Endothelial cell of umbilical vein (primary cell): ENCODE measurements at regions not wholly inside any gene's neighbourhood (a gene's known extent, or its start where the extent isn't known, plus 50 kb on each side); places are given as distances from the start of the nearest gene placed in this dataset.

ENCODE experiments used
- BruUV-seq: library from RNA; stranded (reverse); fragments of 400-500 nt; replicated peaks from 2 replicates; lab custom pipeline; 2021; lab: Mats Ljungman, UMichigan
- CTCF ChIA-PET: fragments of 300-600, 350-600 bp; sonication (Branson Sonifier 250); formaldehyde crosslinking; loops from one replicate; lab custom pipeline; 2021; ENCODE audit warnings: antibody characterized with exemption, inconsistent platforms; lab: Charles Lee
- POLR2A ChIA-PET: fragments of 300-600, 350-600 bp; sonication (Branson Sonifier 250); formaldehyde crosslinking; loops from one replicate; lab custom pipeline; 2021; ENCODE audit warnings: antibody characterized with exemption, inconsistent platforms; lab: Charles Lee
- DNase-seq: peaks from one replicate; pipeline ENCODE4 v3.0.0-alpha.2; 2011; ENCODE audit warnings: low read depth, low spot score
- FAIRE-seq: peaks from 2 replicates; lab custom pipeline; 2011; peaks lifted over from hg19 to GRCh38; lab: Jason Lieb, UNC
- H2AFZ ChIP-seq: 2 replicates; pipeline ENCODE4 v1.6.0; 2012; ENCODE audit warnings: low read depth, low read length, control low read depth, inconsistent platforms
- H3K27ac ChIP-seq: 2 replicates; pipeline ENCODE4 v1.5.1; 2011; ENCODE audit warnings: low read depth, mild to moderate bottlenecking, control low read depth, low read length, moderate library complexity; ENCODE audit not compliant: insufficient read depth
- H3K27me3 ChIP-seq, 2 experiments: 2 replicates each; pipeline versions ENCODE4 v1.6.0 to v1.6.1; 2011; ENCODE audit warnings: low read length in 2 of 2, mixed read lengths in 1 of 2; ENCODE audit not compliant: control insufficient read depth in 2 of 2, insufficient read depth in 2 of 2
- H3K36me3 ChIP-seq, 2 experiments: 2 replicates in 1 of 2; 3 replicates in 1 of 2; pipeline ENCODE4 v1.5.1; 2011; ENCODE audit warnings: low read length in 2 of 2, mild to moderate bottlenecking in 1 of 2, moderate library complexity in 1 of 2; ENCODE audit not compliant: control insufficient read depth in 2 of 2, insufficient read depth in 2 of 2; ENCODE audit errors: extremely low read depth in 1 of 2
- H3K4me1 ChIP-seq: 3 replicates; pipeline ENCODE4 v1.5.1; 2011; ENCODE audit warnings: mild to moderate bottlenecking, low read length; ENCODE audit not compliant: control insufficient read depth, insufficient read depth; ENCODE audit errors: extremely low read depth
- H3K4me2 ChIP-seq: 2 replicates; pipeline ENCODE4 v1.6.1; 2011; ENCODE audit warnings: low read length, control low read depth, mixed read lengths; ENCODE audit not compliant: insufficient read depth
- H3K4me3 ChIP-seq, 3 experiments: fragments of 200-600 bp in 1 of 3; sonication (generic), shearing (Covaris generic) in 1 of 3; replicated peaks in 1 of 3; 2 replicates each; pipeline ENCODE4 v1.5.1; 2011 to 2016; ENCODE audit warnings: control low read depth in 3 of 3, low read length in 3 of 3, mild to moderate bottlenecking in 2 of 3, inconsistent platforms in 1 of 3, low read depth in 1 of 3, moderate library complexity in 1 of 3; ENCODE audit not compliant: insufficient read depth in 1 of 3
- H3K79me2 ChIP-seq: 2 replicates; pipeline ENCODE4 v1.6.0; 2012; ENCODE audit warnings: low read length, inconsistent platforms; ENCODE audit not compliant: control insufficient read depth, insufficient read depth
- H3K9ac ChIP-seq: replicated peaks from 2 replicates; pipeline ENCODE3; 2011; ENCODE audit warnings: low read length, control low read depth; ENCODE audit not compliant: insufficient read depth; ENCODE audit errors: extremely low read depth
- H3K9me1 ChIP-seq: replicated peaks from 3 replicates; pipeline ENCODE4 v1.6.0; 2011; ENCODE audit warnings: mild to moderate bottlenecking, low read length; ENCODE audit not compliant: control insufficient read depth, insufficient read depth; ENCODE audit errors: extremely low read depth
- H3K9me3 ChIP-seq: replicated peaks from 2 replicates; pipeline ENCODE4 v1.5.1; 2012; ENCODE audit warnings: low read length, inconsistent platforms; ENCODE audit not compliant: control insufficient read depth, insufficient read depth
- H4K20me1 ChIP-seq: replicated peaks from 2 replicates; pipeline ENCODE3; 2011; ENCODE audit warnings: mild to moderate bottlenecking, low read length; ENCODE audit not compliant: control insufficient read depth, insufficient read depth; ENCODE audit errors: extremely low read depth
- EZH2 ChIP-seq: IDR thresholded peaks from 2 replicates; pipeline ENCODE4 v1.6.1; 2012; ENCODE audit warnings: borderline replicate concordance, low read depth, mild to moderate bottlenecking, moderate library complexity, low read length, inconsistent platforms; ENCODE audit not compliant: severe bottlenecking
- FOS ChIP-seq: IDR thresholded peaks from 2 replicates; pipeline ENCODE4 v1.6.1; 2011; ENCODE audit warnings: mild to moderate bottlenecking, low read length, moderate library complexity, borderline replicate concordance; ENCODE audit not compliant: insufficient read depth
- GATA2 ChIP-seq: IDR thresholded peaks from 2 replicates; pipeline ENCODE4 v1.7.0; 2011; ENCODE audit warnings: low read depth, mild to moderate bottlenecking, moderate library complexity, mixed read lengths, low read length; ENCODE audit not compliant: insufficient read length, insufficient read depth
- JUN ChIP-seq: IDR thresholded peaks from 2 replicates; pipeline ENCODE4 v1.6.1; 2011; ENCODE audit warnings: borderline replicate concordance, low read depth; ENCODE audit not compliant: insufficient read length, insufficient read depth
- MYC ChIP-seq: IDR thresholded peaks from one replicate; pipeline ENCODE4 v1.6.1; 2011; ENCODE audit warnings: mild to moderate bottlenecking, low read depth, low read length
- POLR2A ChIP-seq: IDR thresholded peaks from 2 replicates; pipeline ENCODE4 v1.6.1; 2012; ENCODE audit warnings: low read depth, mild to moderate bottlenecking, control low read depth, low read length
- POLR2AphosphoS5 ChIP-seq: IDR thresholded peaks from 2 replicates; pipeline ENCODE4 v1.6.1; 2012; ENCODE audit warnings: low read depth, mild to moderate bottlenecking, control low read depth, low read length, moderate library complexity; ENCODE audit not compliant: insufficient read depth
- dilution Hi-C: fragments of 300-500 bp; cut with MboI; formaldehyde crosslinking; loops from one replicate; pipeline ENCODE4 v1.15.0; 2019; ENCODE audit warnings: low sequenced_read_pairs; ENCODE audit not compliant: extremely low pct_ligation_motif_present
- intact Hi-C: fragments of 100-400 bp; cut with micrococcal nuclease; formaldehyde crosslinking; loops from one replicate; pipeline ENCODE4 v1.10.0; 2022
- TF ChIP-seq, protein P1 (sequence below), 2 donors: IDR thresholded peaks; 1 replicate in 1 of 2; 2 replicates in 1 of 2; pipeline ENCODE4 v1.5.1; 2011; ENCODE audit warnings: low read length in 2 of 2, mild to moderate bottlenecking in 2 of 2, moderate library complexity in 2 of 2, control low read depth in 1 of 2, inconsistent platforms in 1 of 2, low read depth in 1 of 2; ENCODE audit not compliant: insufficient read depth in 1 of 2; ENCODE audit errors: extremely low read depth in 1 of 2
- TF ChIP-seq, protein P2 (sequence below): IDR thresholded peaks from 2 replicates; pipeline ENCODE4 v1.6.1; 2011; ENCODE audit not compliant: insufficient read depth, insufficient read length

DNA sequence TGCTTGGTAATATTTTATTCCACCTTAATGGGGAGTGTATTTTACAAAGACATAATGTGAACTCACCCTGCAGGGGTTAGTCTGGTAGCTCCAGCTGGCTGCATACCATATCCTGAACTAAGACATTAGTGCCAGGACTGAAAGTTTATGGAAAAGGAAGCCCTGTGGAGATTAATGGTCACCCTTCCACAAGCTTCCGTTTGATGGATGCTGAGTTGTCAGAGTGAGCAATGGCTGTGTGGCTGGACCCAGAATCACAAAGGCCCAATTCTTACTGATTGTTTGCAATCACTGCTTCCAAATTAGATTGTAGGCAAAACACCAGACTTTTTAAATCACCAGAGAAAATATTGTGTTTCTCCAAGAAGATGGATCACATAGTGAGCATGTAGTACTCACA is 90.1 kb upstream of the TRPC7 start:
- H3K27ac ChIP-seq = no peak overlapping the region
- no peak overlapping the region for H3K4me2 ChIP-seq
- no peaks in the 10 kb centered on the region for H3K79me2 ChIP-seq
- BruUV-seq = no TSS peak
- no peaks in the 10 kb centered on the region for H3K9me1 ChIP-seq
- ChIA-PET CTCF (interaction anchor here (1.0 to 1.5 kb wide), 3 partner anchors 10 to 231 kb away, joined by 3 read pairs; no protein-coding TSS in a partner anchor), POLR2A (no interaction called here)
- H3K4me3 ChIP-seq = no peak overlapping the region
- no peaks in the 10 kb centered on the region for H3K36me3 ChIP-seq
- dilution Hi-C loops (no loop called here), intact Hi-C loops (no loop called here)
- H4K20me1 ChIP-seq = no peaks in the 10 kb centered on the region
- TF ChIP-seq, protein P1, sequence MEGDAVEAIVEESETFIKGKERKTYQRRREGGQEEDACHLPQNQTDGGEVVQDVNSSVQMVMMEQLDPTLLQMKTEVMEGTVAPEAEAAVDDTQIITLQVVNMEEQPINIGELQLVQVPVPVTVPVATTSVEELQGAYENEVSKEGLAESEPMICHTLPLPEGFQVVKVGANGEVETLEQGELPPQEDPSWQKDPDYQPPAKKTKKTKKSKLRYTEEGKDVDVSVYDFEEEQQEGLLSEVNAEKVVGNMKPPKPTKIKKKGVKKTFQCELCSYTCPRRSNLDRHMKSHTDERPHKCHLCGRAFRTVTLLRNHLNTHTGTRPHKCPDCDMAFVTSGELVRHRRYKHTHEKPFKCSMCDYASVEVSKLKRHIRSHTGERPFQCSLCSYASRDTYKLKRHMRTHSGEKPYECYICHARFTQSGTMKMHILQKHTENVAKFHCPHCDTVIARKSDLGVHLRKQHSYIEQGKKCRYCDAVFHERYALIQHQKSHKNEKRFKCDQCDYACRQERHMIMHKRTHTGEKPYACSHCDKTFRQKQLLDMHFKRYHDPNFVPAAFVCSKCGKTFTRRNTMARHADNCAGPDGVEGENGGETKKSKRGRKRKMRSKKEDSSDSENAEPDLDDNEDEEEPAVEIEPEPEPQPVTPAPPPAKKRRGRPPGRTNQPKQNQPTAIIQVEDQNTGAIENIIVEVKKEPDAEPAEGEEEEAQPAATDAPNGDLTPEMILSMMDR (IDR thresholded peaks at IDR 0.05; ENCODE audit: extremely low read depth in 1 of 2, insufficient read depth in 1 of 2, low read depth in 1 of 2, low read length in 2 of 2) = no peak
- TF ChIP-seq POLR2AphosphoS5 (no peak), FOS (no peak)
- H3K27me3 ChIP-seq = peaks cover 3 to 14% of the 10 kb centered on the region in 2 experiments
- no peak overlapping the region for H2AFZ ChIP-seq
- no peak overlapping the region for H3K9ac ChIP-seq
- DNase-seq (no peak), FAIRE-seq (no peak)
- no peaks in the 10 kb centered on the region for H3K4me1 ChIP-seq
- no peaks in the 10 kb centered on the region for H3K9me3 ChIP-seq

DNA sequence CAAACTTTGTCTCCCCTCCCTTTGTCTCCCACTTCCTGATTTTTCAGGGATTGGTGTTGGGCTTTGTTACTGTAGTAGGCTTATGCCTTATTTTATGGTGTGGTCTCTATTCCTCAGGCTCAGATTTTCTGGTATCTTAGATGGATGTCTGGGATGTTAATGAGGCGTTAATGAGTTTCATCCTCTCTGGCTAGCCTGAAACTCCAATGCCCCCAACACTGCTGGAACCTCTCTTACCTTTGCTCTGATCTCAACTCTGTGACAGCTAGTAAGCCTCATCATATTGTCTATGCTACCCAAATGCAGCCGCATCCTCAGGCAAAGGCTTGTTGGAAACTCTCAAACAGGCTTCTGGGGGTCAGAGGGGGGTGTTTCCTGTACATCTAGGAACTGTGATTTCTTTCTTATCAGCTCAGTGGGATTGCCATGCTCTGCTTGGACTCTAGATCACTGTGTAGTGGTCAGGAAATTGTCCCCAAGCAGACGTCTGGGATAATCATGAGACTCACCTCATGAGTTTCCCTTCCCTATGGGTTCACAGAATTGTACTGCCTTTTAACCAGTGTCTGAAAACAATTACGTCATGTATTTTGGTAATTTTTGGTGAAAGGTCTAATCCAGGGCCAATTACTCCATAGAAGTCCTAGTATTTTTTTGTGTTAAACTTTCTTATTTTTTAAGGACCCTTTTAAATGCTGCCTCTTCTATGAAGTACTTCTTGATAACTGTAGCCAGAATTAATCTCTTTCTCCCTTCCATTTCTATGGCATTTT is 88.8 kb upstream of the TRPC7 start:
- Histone ChIP-seq H3K36me3 (no peaks in the 10 kb centered on the region), H3K4me2 (no peak overlapping the region), H3K4me1 (no peaks in the 10 kb centered on the region), H4K20me1 (no peaks in the 10 kb centered on the region), H3K9me3 (no peaks in the 10 kb centered on the region), H3K9ac (no peak overlapping the region), H3K9me1 (no peaks in the 10 kb centered on the region), H3K27ac (no peak overlapping the region), H3K79me2 (no peaks in the 10 kb centered on the region), H3K4me3 (no peak overlapping the region), H2AFZ (no peak overlapping the region), H3K27me3 (peaks cover 3 to 11% of the 10 kb centered on the region in 2 experiments)
- ChIA-PET POLR2A (no interaction called here), CTCF (interaction anchor here (0.5 kb wide), 1 partner anchor 18 kb away, joined by 7 read pairs; no protein-coding TSS in a partner anchor)
- BruUV-seq = no TSS peak
- dilution Hi-C loops (no loop called here), intact Hi-C loops (no loop called here)
- DNase-seq (no peak), FAIRE-seq (no peak)
- TF ChIP-seq POLR2A (no peak), JUN (no peak), MYC (no peak), EZH2 (no peak), FOS (no peak), GATA2 (no peak), POLR2AphosphoS5 (no peak)
- TF ChIP-seq, protein P1 (IDR thresholded peaks at IDR 0.05; ENCODE audit: extremely low read depth in 1 of 2, insufficient read depth in 1 of 2, low read depth in 1 of 2, low read length in 2 of 2) = no peak
- TF ChIP-seq, protein P2, sequence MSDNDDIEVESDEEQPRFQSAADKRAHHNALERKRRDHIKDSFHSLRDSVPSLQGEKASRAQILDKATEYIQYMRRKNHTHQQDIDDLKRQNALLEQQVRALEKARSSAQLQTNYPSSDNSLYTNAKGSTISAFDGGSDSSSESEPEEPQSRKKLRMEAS = no peak
